Omental fat pad (tissue), 3 donors: ENCODE measurements at regions not wholly inside any gene's neighbourhood (a gene's known extent, or its start where the extent isn't known, plus 50 kb on each side); places are given as distances from the start of the nearest gene placed in this dataset.

Source experiments
- ATAC-seq: fragments of 150-250 bp; one replicate; pipeline ENCODE4 v1.9.1; 2016; ENCODE audit warnings: mild to moderate bottlenecking, moderate library complexity; ENCODE audit not compliant: low FRiP score
- DNase-seq: peaks from one replicate; pipeline ENCODE4 v3.0.0-alpha.2; 2019; ENCODE audit warnings: low spot score
- TF ChIP-seq, protein P1 (sequence below), 3 donors: fragments of 450-650 bp; IDR thresholded peaks; one replicate each; pipeline ENCODE4 v1.5.1; 2016 to 2017; ENCODE audit warnings: antibody characterized with exemption in 3 of 3, mild to moderate bottlenecking in 3 of 3, moderate library complexity in 2 of 3

DNA sequence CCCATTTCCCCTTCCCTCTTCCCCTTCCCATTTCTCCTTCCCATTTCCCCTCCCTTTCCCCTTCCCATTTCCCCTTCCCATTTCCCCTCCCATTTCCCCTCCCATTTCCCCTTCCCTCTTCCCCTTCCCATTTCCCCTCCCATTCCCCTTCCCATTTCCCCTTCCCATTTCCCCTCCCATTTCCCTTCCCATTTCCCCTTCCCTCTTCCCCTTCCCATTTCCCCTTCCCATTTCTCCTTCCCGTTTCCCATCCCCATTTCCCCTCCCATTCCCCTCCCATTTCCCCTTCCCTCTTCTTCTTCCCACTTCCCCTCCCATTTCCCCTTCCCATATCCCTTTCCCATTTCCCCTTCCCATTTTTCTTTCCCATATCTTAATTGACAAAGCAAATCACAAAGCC lies 109.0 kb downstream of the OLFM1 start:
- TF ChIP-seq, protein P1, sequence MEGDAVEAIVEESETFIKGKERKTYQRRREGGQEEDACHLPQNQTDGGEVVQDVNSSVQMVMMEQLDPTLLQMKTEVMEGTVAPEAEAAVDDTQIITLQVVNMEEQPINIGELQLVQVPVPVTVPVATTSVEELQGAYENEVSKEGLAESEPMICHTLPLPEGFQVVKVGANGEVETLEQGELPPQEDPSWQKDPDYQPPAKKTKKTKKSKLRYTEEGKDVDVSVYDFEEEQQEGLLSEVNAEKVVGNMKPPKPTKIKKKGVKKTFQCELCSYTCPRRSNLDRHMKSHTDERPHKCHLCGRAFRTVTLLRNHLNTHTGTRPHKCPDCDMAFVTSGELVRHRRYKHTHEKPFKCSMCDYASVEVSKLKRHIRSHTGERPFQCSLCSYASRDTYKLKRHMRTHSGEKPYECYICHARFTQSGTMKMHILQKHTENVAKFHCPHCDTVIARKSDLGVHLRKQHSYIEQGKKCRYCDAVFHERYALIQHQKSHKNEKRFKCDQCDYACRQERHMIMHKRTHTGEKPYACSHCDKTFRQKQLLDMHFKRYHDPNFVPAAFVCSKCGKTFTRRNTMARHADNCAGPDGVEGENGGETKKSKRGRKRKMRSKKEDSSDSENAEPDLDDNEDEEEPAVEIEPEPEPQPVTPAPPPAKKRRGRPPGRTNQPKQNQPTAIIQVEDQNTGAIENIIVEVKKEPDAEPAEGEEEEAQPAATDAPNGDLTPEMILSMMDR (IDR thresholded peaks at IDR 0.05) = no peak
- ATAC-seq = no peak
- DNase-seq = no peak

DNA sequence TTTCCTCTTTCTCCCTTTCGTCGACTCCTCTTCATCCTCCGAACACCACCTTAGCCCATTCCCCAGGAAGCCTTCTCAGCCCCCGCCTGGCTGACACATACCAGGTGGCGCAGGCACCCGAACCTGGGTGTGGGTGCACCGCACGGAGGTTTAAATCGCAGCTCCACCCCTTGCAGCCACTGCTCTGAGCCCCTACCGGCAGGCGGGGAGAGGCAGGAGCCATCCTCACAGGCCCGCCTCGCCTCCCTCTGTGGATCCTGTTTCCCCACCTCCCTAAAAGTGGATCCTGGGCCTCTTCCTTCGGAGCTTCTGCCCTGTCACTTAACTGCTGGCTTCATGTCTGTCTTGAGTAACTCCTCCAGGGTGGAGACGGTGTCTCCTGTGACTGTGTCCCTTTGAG lies 110.7 kb downstream of the OLFM1 start:
- no peak for ATAC-seq
- TF ChIP-seq, protein P1 (IDR thresholded peaks at IDR 0.05) = no peak
- no peak for DNase-seq

DNA sequence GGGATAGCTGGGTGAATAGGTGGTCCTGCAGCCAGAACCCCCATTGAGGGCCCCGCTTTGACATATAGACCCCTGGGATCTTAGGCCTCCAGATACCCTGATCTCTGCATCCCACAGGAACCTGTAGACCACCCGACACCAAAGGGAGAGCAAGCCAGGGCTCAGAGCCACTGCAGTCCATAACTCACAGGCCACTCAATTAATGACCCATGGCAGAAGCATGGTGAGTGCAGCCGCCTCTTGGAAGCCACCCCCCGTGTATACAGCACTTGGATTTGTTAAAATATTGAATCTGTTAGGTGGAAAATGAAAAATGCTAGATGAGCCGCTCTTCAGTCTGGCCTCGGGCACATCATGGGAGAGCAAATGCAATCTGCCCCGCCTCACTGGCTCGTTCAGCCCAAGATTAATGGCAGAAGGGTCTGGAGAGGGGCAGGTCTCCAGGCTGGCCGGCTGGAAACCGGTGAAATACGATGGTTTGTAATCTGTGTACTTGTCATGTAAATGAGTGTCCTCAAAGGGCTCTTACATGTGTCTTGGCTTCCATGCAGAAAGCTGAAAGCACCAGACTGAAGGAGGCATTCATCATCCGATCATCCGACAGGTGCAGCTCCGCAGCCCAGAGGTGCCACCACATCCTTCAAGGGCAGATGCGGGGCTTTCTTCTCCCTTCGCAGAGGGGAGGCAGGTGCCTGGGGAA lies 111.3 kb downstream of the OLFM1 start:
- ATAC-seq (no peak), DNase-seq (no peak)
- TF ChIP-seq, protein P1 (IDR thresholded peaks at IDR 0.05) = no peak

DNA sequence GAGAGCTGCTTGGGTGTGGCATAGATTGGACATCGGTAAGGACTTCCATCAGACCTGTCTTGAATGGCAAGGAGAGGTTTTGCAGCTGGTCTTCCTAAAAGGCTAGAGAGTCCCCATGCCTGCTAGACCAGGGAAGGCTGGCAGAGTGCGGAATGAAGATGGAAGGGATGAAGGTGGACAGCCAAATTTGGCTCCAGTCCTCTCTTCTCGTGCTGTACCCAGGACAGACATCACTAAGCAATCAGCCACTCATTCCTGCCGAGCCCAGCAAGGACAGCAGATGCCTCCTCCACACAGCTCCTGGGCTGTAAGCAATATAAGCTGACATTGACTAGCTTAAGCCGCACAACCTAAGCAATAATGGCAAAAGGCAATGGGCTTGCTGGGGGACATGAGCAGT lies 112.0 kb downstream of the OLFM1 start:
- ATAC-seq (no peak), DNase-seq (no peak)
- TF ChIP-seq, protein P1 (IDR thresholded peaks at IDR 0.05) = no peak

DNA sequence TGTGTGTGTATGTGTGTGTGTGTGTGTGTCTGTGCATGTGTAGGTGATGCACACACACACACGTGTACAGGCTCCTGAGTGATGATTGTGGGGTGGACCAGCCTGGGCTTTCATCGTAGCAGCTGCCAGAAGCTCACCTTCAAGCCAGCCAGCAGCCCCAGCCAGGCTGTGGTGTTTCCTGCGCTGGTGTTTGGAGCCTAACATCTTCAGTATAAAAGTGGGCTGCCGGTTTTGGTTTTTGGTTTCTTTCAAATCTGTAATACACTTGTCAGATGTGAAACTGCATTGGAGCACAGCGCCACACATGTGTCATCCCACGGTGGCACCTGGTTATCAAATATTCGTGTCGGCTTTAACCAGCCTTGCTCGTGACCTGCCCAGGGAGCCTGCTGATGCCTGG lies 114.2 kb downstream of the OLFM1 start:
- no peak for DNase-seq
- TF ChIP-seq, protein P1 (IDR thresholded peaks at IDR 0.05) = no peak
- no peak for ATAC-seq

DNA sequence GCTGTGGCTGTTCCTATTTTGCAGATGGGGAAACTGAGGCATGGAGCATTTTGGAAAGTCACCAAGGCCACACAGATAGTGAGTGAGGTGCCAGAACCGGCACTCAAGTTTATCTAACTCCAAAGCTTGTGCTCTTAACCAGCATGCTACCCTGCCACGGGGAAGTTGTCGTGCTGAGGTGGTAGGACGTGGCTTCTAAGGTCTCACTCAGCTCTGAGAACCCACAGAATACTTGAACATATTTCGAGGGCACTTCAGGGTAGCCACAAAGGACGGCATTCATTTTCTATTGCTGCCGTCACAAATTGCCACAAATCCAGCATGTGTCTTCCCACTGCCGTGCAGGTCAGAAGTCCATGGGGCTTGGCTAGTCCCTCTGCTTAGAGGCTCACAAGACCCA lies 116.7 kb downstream of the OLFM1 start:
- no peak for DNase-seq
- TF ChIP-seq, protein P1 (IDR thresholded peaks at IDR 0.05) = no peak
- ATAC-seq = no peak

DNA sequence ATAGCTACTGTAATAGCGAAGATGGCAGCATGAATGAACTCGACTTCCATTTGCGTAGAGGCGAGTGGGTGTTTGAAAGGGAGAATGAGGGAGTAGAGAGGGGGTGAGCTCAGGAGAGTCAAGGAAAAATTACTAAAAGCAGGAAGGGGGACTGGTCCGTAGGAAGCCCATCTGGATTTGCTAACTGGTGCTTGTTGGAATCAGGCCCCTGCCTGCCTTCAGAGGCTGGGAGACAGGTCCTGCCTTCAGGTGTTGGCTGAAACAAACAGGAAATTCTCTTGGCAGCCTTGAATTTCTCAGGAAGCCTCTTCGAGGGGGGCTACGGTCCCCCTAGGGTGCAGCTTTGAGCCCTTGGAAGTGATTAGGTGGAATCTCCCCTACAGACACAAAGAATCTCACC lies 121.7 kb downstream of the OLFM1 start:
- ATAC-seq (no peak), DNase-seq (no peak)
- TF ChIP-seq, protein P1 (IDR thresholded peaks at IDR 0.05) = no peak
